HG03159 (cell line): ENCODE measurements at regions not wholly inside any gene's neighbourhood (a gene's known extent, or its start where the extent isn't known, plus 50 kb on each side); places are given as distances from the start of the nearest gene placed in this dataset.
"Not testable (repeated sequence)": the region's sequence is repeated elsewhere in the genome, so short reads cannot be mapped to it uniquely, and the experiment has no call there.

Experiments used
- ATAC-seq: cut with Tn5 transposase; IDR thresholded peaks from one replicate; pipeline ENCODE4 v1.9.1; 2021; ENCODE audit warnings: mild to moderate bottlenecking, moderate library complexity; ENCODE audit not compliant: unreplicated experiment

DNA sequence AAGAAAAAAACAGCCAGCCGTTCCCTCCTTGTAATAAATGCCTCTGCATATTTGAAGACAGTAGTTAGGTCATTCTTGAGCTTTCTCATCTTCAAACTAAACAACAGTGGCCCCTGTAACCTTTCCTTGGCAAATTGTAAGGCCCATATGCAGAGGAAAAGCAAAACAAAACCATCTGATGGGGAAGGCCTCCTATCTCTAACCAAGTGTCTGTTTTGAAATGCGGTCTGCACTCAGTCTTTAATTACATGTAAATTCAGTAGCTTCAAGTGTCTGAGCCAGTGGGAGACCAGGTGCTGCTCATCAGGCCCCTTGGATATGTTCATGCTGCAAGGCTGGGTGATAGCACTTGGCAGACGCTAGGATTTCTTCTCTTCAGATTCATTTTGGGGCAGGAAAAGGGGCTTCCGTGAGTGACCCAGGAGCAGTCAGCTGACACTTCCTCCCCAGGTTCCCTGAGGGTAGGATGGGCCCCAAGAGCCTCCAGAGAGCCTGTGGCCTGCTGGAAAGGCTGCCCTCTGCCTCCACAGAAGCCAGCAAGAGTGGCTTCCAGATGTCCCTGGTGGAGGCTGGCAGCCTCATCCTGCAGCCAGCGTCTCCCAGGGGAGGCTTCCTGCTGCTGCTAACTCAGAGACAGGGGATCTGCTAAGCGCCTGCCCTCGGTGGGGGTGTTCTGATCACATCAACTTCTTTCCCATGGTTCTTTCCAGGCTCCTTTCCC, 60.2 kb upstream of the PLGLB2 start:
- not testable (repeated sequence) for ATAC-seq

- not testable (repeated sequence) for ATAC-seq
These were observed 55.8 kb upstream of the PLGLB2 start for GRCh38 chr2:87691899-87692592.

GRCh38 chr2:87692914-87693313, 55.0 kb upstream of the PLGLB2 start:
- not testable (repeated sequence) for ATAC-seq

DNA sequence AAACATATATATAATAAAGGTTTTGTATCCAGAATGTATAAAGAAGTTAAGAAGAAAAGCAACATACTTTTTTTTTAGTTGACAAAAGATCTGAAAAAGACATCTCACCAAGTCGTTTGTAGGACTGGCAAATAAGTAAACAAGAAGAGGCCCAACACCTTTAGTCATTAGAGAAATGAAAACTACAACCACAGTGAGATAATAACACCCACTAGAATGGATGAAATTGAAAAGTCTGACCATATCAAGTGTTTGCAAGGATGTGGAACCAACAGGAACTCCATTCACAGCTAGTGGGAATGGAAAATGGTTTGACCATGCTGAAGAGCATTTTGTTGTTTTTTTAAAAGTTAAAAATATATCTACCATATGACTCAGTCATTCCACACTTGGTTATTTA, 54.0 kb upstream of the PLGLB2 start:
- not testable (repeated sequence) for ATAC-seq

DNA sequence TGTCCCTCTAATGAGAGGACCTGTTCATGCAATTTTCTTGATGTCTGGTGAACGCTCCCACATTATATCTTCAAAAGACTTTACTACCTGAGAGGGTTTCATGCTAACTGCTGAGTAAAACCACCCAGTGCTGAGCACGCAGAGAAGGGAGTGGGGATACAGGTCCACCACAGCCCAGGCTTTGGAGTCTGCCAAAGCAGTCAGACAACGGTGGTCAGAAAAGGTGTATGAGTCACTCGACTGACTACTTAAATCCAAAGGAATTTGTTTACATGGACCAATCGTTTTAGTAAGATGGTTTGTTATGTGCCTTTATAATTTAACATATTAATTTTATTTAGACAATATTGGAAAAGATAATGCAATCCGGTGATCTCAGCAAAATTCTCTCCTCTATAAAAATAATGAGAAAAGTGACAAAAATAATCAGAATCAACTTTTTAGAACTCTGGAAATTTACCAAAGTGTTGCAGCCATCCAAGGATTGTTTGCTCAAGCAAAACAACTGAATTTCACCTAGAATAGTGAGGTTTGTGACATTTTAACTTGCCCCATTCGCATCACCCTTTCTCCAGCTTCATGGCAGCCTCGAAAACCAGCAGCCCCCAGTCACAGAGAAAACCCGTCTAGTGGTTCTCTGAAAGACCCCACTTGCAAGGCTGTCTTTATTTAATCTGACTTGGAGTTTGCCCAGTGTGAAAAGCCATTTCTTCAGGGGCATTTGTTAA, 52.1 kb upstream of the PLGLB2 start:
- ATAC-seq: not testable (repeated sequence)
